ENCODE measurements at regions not wholly inside any gene's neighbourhood (a gene's known extent, or its start where the extent isn't known, plus 50 kb on each side); places are given as distances from the start of the nearest gene placed in this dataset.
A peak's percentile ranks its signal among the peaks of the same experiment; 100 is the strongest.

DNA sequence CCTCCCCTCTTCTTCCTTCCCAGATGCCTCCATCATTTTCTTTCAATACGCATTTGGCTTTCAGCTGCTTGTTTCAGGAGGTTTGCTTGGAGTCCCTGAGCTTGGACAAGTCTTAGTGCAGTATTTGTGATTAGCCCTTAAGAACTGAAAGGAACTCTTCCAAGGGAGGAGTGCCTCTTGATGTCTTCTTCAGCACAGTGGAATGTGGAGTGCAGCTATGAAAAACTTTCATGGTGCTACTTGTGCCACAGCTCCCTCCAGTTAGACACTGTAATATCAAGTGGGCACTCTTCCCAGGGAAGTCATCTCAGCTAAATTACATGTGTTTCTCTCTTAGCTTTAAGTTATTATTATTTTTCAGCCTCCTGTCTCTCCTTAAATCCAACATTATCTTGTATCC, 173.1 kb downstream of the NECTIN3 start:
- DNase-seq (ENCODE audit: low spot score) = peak; percentile 64

DNA sequence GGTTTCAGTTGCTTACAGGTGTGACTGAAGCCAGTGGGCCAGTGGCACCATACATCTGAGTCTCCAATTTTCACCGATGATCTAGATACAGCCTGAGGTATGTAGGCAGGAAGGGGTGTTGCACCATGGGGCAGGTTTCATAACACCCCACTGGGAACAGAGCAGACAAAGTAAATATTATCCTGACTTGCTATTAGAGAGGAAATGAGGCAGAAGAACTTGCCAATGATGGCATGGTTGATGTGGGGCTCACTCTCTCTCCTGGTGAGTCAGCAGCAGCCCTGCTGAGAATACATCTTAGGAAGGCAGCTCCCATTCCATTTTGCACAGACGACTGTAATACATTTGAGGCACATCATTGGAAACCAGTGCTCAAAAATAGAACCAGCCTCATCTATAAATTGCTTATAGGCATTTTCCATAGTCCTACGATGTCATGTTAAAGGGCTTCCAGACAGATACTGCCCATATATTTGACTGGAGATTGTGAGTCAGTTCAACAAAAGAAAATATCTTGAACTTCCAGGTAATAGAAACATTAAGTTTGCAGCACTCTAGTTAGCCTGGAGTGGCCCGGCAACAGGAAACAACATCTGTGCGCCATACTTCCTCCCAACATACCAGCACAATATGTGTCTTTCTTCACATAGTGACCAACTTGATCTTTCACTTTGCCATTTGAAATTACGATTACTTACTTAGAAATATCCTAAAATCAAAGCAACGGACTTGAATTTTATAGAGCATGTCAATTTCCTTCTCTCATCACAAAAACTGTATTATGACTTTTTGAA, 175.5 kb downstream of the NECTIN3 start:
- peak; percentile 68 for DNase-seq (ENCODE audit: low spot score)

DNA sequence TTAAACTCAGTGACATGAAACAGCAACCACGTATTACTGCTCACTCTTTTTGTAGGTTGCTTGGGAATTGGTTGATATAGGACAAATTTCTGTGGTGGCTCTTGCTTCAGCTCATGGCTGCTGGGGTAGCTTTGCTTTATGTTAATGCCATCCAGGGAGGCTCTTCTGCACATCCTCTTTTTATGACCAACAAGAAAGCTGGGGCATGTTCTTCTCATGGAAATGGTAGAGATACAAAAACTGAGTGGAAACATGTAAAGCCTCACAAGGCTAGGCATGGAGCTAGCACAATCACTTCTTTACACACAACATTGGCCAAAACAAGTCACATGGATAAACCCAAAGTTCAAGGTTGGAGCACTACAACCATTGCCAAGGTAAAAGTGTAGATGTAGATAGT, 176.8 kb downstream of the NECTIN3 start:
- DNase-seq (ENCODE audit: low spot score) = no peak

- no peak for DNase-seq (ENCODE audit: low spot score)
Measured at GRCh38 chr3:111249421-111249820, 177.8 kb downstream of the NECTIN3 start.

GRCh38 chr3:111252779-111253178, 181.2 kb downstream of the NECTIN3 start:
- peak; percentile 73 for DNase-seq (ENCODE audit: low spot score)

DNA sequence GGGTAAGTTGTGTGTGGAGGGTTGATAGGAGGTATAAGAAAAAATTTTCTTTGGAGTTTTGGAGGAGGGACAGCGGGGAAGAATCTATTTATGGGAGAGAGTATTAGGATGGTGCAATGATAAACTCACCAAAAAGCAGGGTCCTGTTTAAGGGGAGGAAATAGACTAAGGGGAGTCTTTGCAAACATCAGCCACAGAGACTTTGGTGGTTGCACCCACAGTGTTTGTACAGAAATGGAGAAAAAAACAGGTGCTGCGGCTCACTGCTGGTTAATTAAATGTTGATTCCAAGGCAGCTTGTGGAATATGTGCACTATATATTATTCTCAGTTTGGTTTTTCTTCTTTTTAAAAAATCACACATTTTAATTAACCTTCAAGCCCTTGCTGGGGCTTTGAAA, 182.1 kb downstream of the NECTIN3 start:
- DNase-seq (ENCODE audit: low spot score) = no peak

GRCh38 chr3:111260878-111261277, 189.3 kb downstream of the NECTIN3 start:
- DNase-seq (ENCODE audit: low spot score) = no peak

DNA sequence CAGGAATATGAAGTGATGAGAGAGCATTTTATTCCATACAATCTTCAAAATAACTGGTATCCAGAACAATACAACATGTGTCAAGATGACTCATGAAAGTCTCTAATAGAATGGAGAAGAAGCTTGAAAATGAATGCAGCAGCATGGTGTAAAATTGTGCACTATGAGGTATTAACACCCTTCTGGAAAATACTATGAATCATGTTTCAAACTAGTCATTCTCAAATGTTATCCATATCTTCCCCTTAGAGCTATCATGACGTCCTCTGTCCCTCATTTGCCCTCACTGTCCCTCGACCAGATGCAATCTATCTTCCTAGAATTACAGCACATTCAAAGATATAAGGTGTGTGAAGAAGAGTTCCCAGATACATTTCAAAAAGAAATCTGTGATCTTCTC, 198.2 kb downstream of the NECTIN3 start:
- no peak for DNase-seq (ENCODE audit: low spot score)

GRCh38 chr3:111277226-111277625, 205.6 kb downstream of the NECTIN3 start:
- DNase-seq (ENCODE audit: low spot score) = peak; percentile 52

- DNase-seq (ENCODE audit: low spot score) = no peak
Measured at GRCh38 chr3:111278959-111279358, 207.3 kb downstream of the NECTIN3 start.

GRCh38 chr3:111282024-111282423, 210.4 kb downstream of the NECTIN3 start:
- no peak for DNase-seq (ENCODE audit: low spot score)

- no peak for DNase-seq (ENCODE audit: low spot score)
Measured at GRCh38 chr3:111283165-111283564, 211.5 kb downstream of the NECTIN3 start.

- no peak for DNase-seq (ENCODE audit: low spot score)
Measured at GRCh38 chr3:111284503-111285183, 213.0 kb downstream of the NECTIN3 start.

DNA sequence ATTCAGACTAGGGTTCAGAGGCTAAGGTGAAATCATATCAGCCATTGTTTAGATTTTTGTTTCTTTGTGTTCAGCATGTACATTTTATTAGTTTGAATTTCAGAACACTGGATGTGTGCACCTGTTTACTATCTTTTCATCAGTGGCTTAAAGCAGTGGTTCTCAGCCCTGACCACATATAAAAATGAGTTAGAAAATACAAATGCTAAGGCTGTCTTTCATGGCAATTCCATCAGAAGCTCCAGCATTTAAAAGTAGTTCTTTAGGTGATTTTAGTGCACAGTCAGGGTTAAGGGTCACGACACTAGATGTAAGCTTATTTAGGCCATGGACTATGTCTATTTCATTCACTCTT, 213.5 kb downstream of the NECTIN3 start:
- DNase-seq (ENCODE audit: low spot score) = no peak

- DNase-seq (ENCODE audit: low spot score) = no peak
Measured at GRCh38 chr3:111285694-111286093, 214.1 kb downstream of the NECTIN3 start.

DNA sequence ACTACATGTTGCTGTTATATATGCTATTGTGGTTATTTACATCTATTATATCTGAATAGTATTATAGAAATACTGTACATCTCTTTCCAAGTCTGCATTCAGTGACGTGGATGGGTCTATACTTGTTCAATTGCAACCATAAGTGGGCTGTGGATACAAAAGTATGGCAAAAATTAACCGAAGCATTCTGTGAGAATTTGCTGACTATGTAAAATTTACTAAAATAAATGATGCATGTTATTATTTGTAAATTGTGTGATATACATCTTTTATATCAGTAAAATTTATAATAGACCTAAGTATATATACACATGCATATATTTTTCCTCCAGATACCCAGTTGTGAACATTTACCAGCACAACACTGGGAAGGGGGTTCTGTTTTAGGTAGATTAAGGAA, 215.1 kb downstream of the NECTIN3 start:
- DNase-seq (ENCODE audit: low spot score) = no peak

DNA sequence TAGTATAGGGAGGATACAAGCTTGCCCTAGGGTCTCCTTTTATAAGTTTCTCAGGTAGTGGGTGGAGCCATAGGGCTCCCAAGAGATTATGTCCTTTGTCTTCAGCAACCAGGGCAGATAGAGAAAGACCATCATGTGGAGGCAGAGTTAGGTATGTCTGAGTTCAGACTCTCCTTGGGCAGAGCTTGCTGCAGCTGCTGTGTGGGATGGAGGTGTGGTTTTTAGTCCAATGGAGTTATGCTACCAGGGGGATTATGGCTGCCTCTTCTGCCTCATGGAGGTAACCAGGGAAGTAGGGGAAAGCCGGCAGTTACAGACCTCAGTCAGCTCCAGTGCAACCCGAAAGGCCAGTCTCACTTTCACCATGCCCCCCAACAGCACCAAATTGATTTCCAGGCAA, 220.5 kb downstream of the NECTIN3 start:
- DNase-seq (ENCODE audit: low spot score) = no peak

DNA sequence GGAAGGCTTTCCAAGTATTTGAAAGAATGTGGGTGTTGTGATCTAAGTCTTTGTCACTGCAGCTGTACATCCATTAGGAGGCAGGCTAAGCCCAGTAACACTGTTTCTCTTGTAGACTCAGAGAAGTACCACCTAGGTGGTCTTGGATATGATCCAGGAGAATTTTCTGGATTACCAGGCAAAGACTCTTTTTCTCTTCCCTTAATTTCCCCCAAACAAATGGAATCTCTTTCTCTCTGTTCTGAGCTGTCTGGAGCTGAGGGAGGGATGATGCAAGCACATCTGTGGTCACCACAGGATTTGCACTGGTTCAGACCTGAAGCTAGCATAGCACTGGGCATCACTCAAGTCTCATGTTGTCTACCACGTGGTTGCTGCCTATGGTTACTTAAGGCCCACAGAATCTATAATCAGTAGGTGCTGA, 227.6 kb downstream of the NECTIN3 start:
- peak; percentile 25 for DNase-seq (ENCODE audit: low spot score)

- no peak for DNase-seq (ENCODE audit: low spot score)
Measured at GRCh38 chr3:111301238-111301798, 229.7 kb downstream of the NECTIN3 start.

DNA sequence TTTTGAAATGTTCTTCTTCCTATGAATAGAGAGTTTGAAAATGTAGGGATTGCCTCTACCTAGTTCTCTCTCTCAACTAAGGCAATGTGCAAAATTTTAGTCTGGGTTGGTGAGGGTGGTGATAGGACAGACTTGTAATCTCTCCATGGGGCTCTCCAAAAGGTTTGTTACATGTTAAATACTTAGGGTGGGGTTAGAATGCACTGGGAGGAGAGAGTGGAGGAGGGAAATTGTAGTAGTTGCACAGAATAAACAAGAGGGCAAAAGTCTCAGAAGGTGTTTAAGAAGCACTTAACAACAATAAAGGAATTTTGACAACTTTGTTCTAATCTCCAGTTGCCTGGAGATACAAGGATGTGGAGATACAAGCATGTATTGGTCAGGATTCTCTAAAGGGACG, 230.4 kb downstream of the NECTIN3 start:
- no peak for DNase-seq (ENCODE audit: low spot score)

DNA sequence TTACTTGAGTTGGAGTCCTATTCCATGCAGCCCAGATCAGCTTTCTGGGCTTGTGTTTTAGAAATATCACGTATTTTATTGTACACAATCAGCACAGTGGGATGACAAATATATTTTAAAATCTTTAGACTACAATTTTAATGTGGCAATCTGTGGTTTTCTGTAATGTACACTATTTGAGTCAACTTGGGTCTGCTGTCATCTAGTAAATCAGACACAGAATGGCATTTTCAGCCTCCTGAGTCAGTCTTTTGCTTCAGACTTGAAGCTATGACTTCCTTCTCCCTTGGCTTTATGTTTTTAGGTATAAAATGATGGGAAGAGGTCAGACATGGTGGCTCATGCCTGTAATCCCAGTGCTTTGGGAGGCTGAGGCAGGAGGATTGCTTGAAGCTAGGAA, 232.1 kb downstream of the NECTIN3 start:
- no peak for DNase-seq (ENCODE audit: low spot score)

- DNase-seq (ENCODE audit: low spot score) = no peak
Measured at GRCh38 chr3:111307676-111308075, 234.3 kb upstream of the CD96 start.

DNA sequence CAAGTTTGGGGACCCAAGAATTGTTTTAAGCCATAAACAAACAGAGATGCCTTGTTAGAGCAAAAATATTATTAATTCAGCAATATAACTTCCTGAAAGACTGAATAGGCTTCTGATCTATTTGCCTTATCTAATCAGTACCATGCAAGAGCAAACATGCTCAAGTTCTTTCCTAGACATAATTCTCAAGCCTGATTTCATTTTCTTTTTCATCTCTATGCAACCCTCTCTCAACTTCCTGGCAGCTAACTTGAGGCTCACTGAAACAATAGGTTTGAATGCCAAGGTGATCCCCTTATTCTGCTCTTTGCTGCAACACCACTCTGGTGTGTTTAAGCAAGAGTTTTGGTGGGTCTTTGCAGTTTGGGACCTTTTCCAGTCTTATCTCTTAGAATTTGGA, 230.9 kb upstream of the CD96 start:
- no peak for DNase-seq (ENCODE audit: low spot score)
